Ovary (tissue), 3 donors: ENCODE measurements at regions not wholly inside any gene's neighbourhood (a gene's known extent, or its start where the extent isn't known, plus 50 kb on each side); places are given as distances from the start of the nearest gene placed in this dataset.

Experiments used
- POLR2A ChIP-seq: fragments of 450-650 bp; IDR thresholded peaks from one replicate; pipeline ENCODE4 v1.6.1; 2017; ENCODE audit warnings: antibody characterized with exemption, mild to moderate bottlenecking, moderate library complexity
- TF ChIP-seq, protein P1 (sequence below), 3 donors: fragments of 450-650 bp in 2 of 3; fragments of 200-600 bp in 1 of 3; IDR thresholded peaks; one replicate each; pipeline versions ENCODE4 v1.5.1 to v1.8.0; 2016 to 2022; ENCODE audit warnings: antibody characterized with exemption in 3 of 3, mild to moderate bottlenecking in 1 of 3
- donor health status: DM: no; HTN: no; CAD: no.

DNA sequence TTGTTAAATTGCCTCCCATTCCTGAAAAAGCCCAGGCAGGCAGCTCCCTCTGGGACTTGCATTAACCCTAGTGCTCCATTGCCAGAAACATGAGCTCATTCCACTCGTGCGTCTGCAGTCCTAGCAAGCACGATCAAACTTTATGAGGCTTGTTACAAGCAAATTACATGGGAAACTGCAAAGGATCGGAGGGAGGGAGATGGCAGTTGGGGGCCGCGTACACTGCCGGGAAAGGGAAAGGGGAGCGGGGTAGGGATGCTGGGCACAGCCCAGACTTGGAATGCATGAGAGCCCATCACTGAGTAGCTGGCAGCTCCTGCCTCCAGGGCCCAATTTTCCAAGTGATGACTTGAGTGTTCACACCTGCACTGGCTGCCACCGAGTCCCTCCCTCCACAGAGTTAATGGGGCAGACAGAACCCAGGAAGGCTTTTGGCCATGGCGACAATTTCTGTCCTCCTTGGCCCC lies 169.9 kb downstream of the BRINP2 start:
- TF ChIP-seq, protein P1, sequence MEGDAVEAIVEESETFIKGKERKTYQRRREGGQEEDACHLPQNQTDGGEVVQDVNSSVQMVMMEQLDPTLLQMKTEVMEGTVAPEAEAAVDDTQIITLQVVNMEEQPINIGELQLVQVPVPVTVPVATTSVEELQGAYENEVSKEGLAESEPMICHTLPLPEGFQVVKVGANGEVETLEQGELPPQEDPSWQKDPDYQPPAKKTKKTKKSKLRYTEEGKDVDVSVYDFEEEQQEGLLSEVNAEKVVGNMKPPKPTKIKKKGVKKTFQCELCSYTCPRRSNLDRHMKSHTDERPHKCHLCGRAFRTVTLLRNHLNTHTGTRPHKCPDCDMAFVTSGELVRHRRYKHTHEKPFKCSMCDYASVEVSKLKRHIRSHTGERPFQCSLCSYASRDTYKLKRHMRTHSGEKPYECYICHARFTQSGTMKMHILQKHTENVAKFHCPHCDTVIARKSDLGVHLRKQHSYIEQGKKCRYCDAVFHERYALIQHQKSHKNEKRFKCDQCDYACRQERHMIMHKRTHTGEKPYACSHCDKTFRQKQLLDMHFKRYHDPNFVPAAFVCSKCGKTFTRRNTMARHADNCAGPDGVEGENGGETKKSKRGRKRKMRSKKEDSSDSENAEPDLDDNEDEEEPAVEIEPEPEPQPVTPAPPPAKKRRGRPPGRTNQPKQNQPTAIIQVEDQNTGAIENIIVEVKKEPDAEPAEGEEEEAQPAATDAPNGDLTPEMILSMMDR (IDR thresholded peaks at IDR 0.05), result no peak
- no peak for TF ChIP-seq POLR2A
